ENCODE measurements at regions not wholly inside any gene's neighbourhood (a gene's known extent, or its start where the extent isn't known, plus 50 kb on each side); places are given as distances from the start of the nearest gene placed in this dataset.

GRCh38 chr7:47191876-47192291 is 390.0 kb downstream of the TNS3 start:
- TF ChIP-seq CTCF (IDR thresholded peaks at IDR 0.05; ENCODE audit: low read depth, low read length, missing control alignments), result no peak
- no peak overlapping the region for H3K4me3 ChIP-seq (ENCODE audit: low read depth, low read length)
- DNase-seq (ENCODE audit: low read depth), result no peak

- no peak for TF ChIP-seq CTCF (IDR thresholded peaks at IDR 0.05; ENCODE audit: low read depth, low read length, missing control alignments)
- H3K4me3 ChIP-seq (ENCODE audit: low read depth, low read length), result no peak overlapping the region
- no peak for DNase-seq (ENCODE audit: low read depth)
These were observed 390.6 kb downstream of the TNS3 start for GRCh38 chr7:47191316-47191715.

DNA sequence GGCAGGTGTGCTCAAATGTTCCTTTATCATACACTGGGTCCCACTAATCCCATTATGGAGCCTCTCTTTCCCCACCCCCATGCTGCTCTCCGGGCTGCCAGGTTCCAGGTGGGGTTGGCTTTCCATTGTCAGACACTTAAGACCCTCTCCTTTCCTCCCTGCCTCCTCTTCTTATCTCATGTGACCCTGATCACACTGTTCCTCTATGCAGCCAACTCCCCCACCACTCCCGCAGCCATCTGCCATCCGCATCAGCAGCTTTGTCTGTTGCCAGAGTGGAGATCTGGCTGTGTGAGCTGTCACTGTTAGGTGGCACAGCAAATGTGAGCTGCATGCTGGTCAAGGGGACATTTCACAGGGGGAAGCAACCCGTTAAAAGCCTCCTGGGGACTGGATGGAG is 391.4 kb downstream of the TNS3 start:
- TF ChIP-seq CTCF (IDR thresholded peaks at IDR 0.05; ENCODE audit: low read depth, low read length, missing control alignments), result no peak
- no peak overlapping the region for H3K4me3 ChIP-seq (ENCODE audit: low read depth, low read length)
- DNase-seq (ENCODE audit: low read depth), result no peak

DNA sequence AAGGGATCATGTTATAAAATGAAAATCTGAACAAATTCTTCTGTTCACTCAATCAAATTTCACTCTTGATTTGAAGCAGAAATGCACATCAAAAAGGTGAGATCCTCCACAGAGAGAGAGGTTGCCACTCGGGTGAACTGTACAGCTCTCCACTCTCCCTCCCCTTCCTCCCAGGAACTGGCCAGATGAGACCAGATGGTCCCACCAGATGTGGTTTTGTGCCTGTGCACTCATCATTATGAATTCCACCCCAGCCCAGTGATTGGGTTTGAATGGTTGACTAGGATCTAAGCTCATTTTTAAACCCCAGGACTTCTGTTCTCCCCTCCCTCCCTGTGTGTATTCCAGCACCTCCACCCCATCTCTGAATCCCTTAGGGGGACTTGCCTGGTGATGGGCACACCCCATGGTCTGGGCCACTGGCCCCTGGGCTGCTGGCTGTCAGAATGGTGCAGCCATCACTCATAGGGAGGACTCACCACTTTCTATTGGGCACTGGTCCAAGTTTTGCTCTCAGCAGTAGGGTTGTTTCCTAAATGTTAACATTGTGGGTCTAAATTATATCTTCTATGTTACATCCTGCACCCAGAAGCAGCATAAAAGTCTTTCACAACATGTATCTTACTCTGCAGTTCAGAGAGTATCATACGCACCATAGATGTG is 393.1 kb downstream of the TNS3 start:
- H3K4me3 ChIP-seq (ENCODE audit: low read depth, low read length), result no peak overlapping the region
- no peak for DNase-seq (ENCODE audit: low read depth)
- no peak for TF ChIP-seq CTCF (IDR thresholded peaks at IDR 0.05; ENCODE audit: low read depth, low read length, missing control alignments)

DNA sequence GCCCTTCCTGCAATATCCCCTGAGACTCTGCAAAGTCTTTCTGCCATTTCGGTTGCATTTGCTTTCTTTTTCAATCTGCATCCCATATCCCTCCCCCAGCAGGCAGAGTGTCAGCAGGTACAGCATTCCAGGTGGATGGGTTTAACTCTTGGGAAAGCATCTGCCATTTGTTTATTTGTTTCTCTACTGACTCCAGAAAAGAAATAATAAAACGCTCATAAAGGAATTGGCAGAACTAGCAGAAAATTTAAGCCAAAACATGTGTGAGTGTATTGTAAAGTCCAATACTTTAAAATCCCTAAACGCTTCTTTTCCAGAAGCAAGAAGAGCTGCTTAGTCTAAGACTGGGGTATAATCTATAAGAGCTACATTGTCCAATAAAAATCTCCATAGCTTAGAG is 393.8 kb downstream of the TNS3 start:
- no peak for DNase-seq (ENCODE audit: low read depth)
- TF ChIP-seq CTCF (IDR thresholded peaks at IDR 0.05; ENCODE audit: low read depth, low read length, missing control alignments), result no peak
- H3K4me3 ChIP-seq (ENCODE audit: low read depth, low read length), result no peak overlapping the region

- no peak for TF ChIP-seq CTCF (IDR thresholded peaks at IDR 0.05; ENCODE audit: low read depth, low read length, missing control alignments)
- no peak overlapping the region for H3K4me3 ChIP-seq (ENCODE audit: low read depth, low read length)
- no peak for DNase-seq (ENCODE audit: low read depth)
These were observed 395.6 kb downstream of the TNS3 start for GRCh38 chr7:47186316-47186715.

- no peak for TF ChIP-seq CTCF (IDR thresholded peaks at IDR 0.05; ENCODE audit: low read depth, low read length, missing control alignments)
- no peak for DNase-seq (ENCODE audit: low read depth)
- no peak overlapping the region for H3K4me3 ChIP-seq (ENCODE audit: low read depth, low read length)
These were observed 396.1 kb downstream of the TNS3 start for GRCh38 chr7:47185839-47186238.
